IMR-90 (cell line): ENCODE measurements at regions not wholly inside any gene's neighbourhood (a gene's known extent, or its start where the extent isn't known, plus 50 kb on each side); places are given as distances from the start of the nearest gene placed in this dataset.

Source experiments
- FOS ChIP-seq: fragments of 150-350 bp; IDR thresholded peaks from 2 replicates; pipeline ENCODE4 v1.6.1; 2016; ENCODE audit warnings: low read depth, low read length
- MAFK ChIP-seq: IDR thresholded peaks from 2 replicates; pipeline ENCODE4 v1.6.1; 2012; ENCODE audit warnings: low read depth, low read length, improper control_type of control experiment
- POLR2A ChIP-seq: IDR thresholded peaks from 2 replicates; pipeline ENCODE4 v1.6.1; 2012; ENCODE audit warnings: mild to moderate bottlenecking, low read depth, low read length
- RAD21 ChIP-seq: IDR thresholded peaks from 2 replicates; pipeline ENCODE4 v1.6.1; 2012; ENCODE audit warnings: low read length, improper control_type of control experiment
- RCOR1 ChIP-seq: IDR thresholded peaks from 2 replicates; pipeline ENCODE4 v1.6.1; 2012; ENCODE audit warnings: mild to moderate bottlenecking, low read length, improper control_type of control experiment; ENCODE audit not compliant: insufficient replicate concordance
- TF ChIP-seq, protein P1 (sequence below): conservative IDR thresholded peaks from 2 replicates; pipeline ENCODE4 v1.5.1; 2012; ENCODE audit warnings: mild to moderate bottlenecking, low read depth, low read length, improper control_type of control experiment
- TF ChIP-seq, protein P2 (sequence below): fragments of 150-350 bp; IDR thresholded peaks from 2 replicates; pipeline ENCODE4 v1.6.1; 2016; ENCODE audit warnings: low read depth, mild to moderate bottlenecking, low read length, moderate library complexity, borderline replicate concordance

DNA sequence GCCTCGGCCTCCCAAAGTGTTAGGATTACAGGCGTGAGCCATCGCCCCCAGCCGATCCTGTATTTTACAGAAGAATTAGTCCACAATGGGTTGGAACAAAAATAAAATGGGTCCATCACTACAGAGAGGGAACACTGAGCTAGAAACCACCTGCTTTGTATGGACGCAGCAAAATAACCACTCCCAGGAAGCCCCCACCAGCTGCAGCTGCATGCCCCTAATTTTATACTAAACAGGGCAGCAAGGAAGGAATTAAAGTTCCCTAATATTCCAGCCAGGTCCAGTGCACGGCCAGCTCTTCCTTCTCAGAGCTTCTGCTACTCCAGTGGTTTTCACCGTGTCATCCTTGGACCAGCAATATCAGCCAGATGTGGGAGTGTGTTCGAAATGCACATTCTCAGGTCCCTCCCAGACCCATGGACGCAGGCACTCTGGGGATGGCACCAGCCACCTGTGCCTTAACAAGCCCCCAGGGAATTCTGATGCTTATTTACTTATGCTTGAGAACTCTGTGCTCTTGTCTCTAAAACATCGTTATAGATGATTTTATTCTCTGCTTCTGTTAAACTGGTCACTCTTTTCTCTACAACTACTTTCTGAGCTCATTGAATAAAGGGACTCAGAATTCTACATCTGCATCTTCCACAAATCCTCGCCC, 189.5 kb upstream of the SLC24A3 start:
- TF ChIP-seq, protein P1, sequence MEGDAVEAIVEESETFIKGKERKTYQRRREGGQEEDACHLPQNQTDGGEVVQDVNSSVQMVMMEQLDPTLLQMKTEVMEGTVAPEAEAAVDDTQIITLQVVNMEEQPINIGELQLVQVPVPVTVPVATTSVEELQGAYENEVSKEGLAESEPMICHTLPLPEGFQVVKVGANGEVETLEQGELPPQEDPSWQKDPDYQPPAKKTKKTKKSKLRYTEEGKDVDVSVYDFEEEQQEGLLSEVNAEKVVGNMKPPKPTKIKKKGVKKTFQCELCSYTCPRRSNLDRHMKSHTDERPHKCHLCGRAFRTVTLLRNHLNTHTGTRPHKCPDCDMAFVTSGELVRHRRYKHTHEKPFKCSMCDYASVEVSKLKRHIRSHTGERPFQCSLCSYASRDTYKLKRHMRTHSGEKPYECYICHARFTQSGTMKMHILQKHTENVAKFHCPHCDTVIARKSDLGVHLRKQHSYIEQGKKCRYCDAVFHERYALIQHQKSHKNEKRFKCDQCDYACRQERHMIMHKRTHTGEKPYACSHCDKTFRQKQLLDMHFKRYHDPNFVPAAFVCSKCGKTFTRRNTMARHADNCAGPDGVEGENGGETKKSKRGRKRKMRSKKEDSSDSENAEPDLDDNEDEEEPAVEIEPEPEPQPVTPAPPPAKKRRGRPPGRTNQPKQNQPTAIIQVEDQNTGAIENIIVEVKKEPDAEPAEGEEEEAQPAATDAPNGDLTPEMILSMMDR, result no peak
- TF ChIP-seq POLR2A (no peak), MAFK (no peak), RCOR1 (no peak), RAD21 (no peak), FOS (no peak)
- TF ChIP-seq, protein P2, sequence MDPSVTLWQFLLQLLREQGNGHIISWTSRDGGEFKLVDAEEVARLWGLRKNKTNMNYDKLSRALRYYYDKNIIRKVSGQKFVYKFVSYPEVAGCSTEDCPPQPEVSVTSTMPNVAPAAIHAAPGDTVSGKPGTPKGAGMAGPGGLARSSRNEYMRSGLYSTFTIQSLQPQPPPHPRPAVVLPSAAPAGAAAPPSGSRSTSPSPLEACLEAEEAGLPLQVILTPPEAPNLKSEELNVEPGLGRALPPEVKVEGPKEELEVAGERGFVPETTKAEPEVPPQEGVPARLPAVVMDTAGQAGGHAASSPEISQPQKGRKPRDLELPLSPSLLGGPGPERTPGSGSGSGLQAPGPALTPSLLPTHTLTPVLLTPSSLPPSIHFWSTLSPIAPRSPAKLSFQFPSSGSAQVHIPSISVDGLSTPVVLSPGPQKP, result no peak
